IPS-18a (cell line): ENCODE measurements at regions not wholly inside any gene's neighbourhood (a gene's known extent, or its start where the extent isn't known, plus 50 kb on each side); places are given as distances from the start of the nearest gene placed in this dataset.

Experiments
- H3K27ac ChIP-seq: one replicate; pipeline ENCODE4 v1.5.1; 2013; ENCODE audit warnings: low read length
- H3K27me3 ChIP-seq: one replicate; pipeline ENCODE4 v1.6.1; 2013; ENCODE audit warnings: mild to moderate bottlenecking, low read length; ENCODE audit not compliant: control insufficient read depth, insufficient read depth
- H3K36me3 ChIP-seq: one replicate; pipeline ENCODE4 v1.6.1; 2013; ENCODE audit warnings: low read depth, low read length; ENCODE audit not compliant: control insufficient read depth
- H3K4me1 ChIP-seq: one replicate; pipeline ENCODE4 v1.6.1; 2013; ENCODE audit warnings: low read depth, low read length; ENCODE audit not compliant: control insufficient read depth
- H3K4me3 ChIP-seq: one replicate; pipeline ENCODE4 v1.5.1; 2013; ENCODE audit warnings: low read length
- H3K9ac ChIP-seq: one replicate; pipeline ENCODE4 v1.6.1; 2013; ENCODE audit warnings: mild to moderate bottlenecking, low read length, moderate library complexity
- H3K9me3 ChIP-seq: one replicate; pipeline ENCODE4 v1.6.1; 2013; ENCODE audit warnings: low read depth, low read length; ENCODE audit not compliant: control insufficient read depth

GRCh38 chr2:12096051-12096787 lies 349.8 kb downstream of the LPIN1 start:
- Histone ChIP-seq H3K4me1 (peaks cover 31% of the 10 kb centered on the region), H3K9me3 (no peaks in the 10 kb centered on the region), H3K27me3 (no peaks in the 10 kb centered on the region), H3K4me3 (peak overlapping the region; percentile 21), H3K27ac (no peak overlapping the region), H3K36me3 (no peaks in the 10 kb centered on the region), H3K9ac (no peak overlapping the region)

- Histone ChIP-seq H3K9ac (no peak overlapping the region), H3K36me3 (no peaks in the 10 kb centered on the region), H3K27me3 (no peaks in the 10 kb centered on the region), H3K27ac (no peak overlapping the region), H3K9me3 (no peaks in the 10 kb centered on the region), H3K4me1 (peaks cover 31% of the 10 kb centered on the region), H3K4me3 (peak overlapping the region; percentile 8)
Observed at GRCh38 chr2:12096788-12097449, 350.5 kb downstream of the LPIN1 start.

- no peak overlapping the region for H3K9ac ChIP-seq
- no peaks in the 10 kb centered on the region for H3K27me3 ChIP-seq
- H3K36me3 ChIP-seq: no peaks in the 10 kb centered on the region
- peaks cover 31% of the 10 kb centered on the region for H3K4me1 ChIP-seq
- H3K9me3 ChIP-seq: no peaks in the 10 kb centered on the region
- H3K4me3 ChIP-seq: no peak overlapping the region
- no peak overlapping the region for H3K27ac ChIP-seq
Observed at GRCh38 chr2:12097859-12098258, 351.4 kb downstream of the LPIN1 start.

GRCh38 chr2:12099374-12099773 lies 352.9 kb downstream of the LPIN1 start:
- Histone ChIP-seq H3K27ac (no peak overlapping the region), H3K4me3 (no peak overlapping the region), H3K4me1 (peaks cover 31% of the 10 kb centered on the region), H3K9me3 (no peaks in the 10 kb centered on the region), H3K27me3 (no peaks in the 10 kb centered on the region), H3K9ac (no peak overlapping the region), H3K36me3 (no peaks in the 10 kb centered on the region)

GRCh38 chr2:12102679-12103078 lies 356.2 kb downstream of the LPIN1 start:
- no peak overlapping the region for H3K4me3 ChIP-seq
- no peaks in the 10 kb centered on the region for H3K27me3 ChIP-seq
- no peaks in the 10 kb centered on the region for H3K36me3 ChIP-seq

GRCh38 chr2:12105180-12105579 lies 358.7 kb downstream of the LPIN1 start:
- no peak overlapping the region for H3K9ac ChIP-seq
- H3K9me3 ChIP-seq: no peaks in the 10 kb centered on the region
- peaks cover 4% of the 10 kb centered on the region for H3K4me1 ChIP-seq
- H3K4me3 ChIP-seq: no peak overlapping the region
- H3K27me3 ChIP-seq: no peaks in the 10 kb centered on the region
- H3K36me3 ChIP-seq: no peaks in the 10 kb centered on the region
- no peak overlapping the region for H3K27ac ChIP-seq

More at GRCh38 chr2:12102679-12103078, 356.2 kb downstream of the LPIN1 start:
- H3K9ac ChIP-seq: no peak overlapping the region
- H3K27ac ChIP-seq: no peak overlapping the region
- no peaks in the 10 kb centered on the region for H3K9me3 ChIP-seq
- peaks cover 6% of the 10 kb centered on the region for H3K4me1 ChIP-seq

GRCh38 chr2:12106440-12107080 lies 360.1 kb downstream of the LPIN1 start:
- no peaks in the 10 kb centered on the region for H3K27me3 ChIP-seq
- no peak overlapping the region for H3K27ac ChIP-seq
- H3K9ac ChIP-seq: no peak overlapping the region
- no peaks in the 10 kb centered on the region for H3K36me3 ChIP-seq
- H3K4me3 ChIP-seq: no peak overlapping the region
- H3K4me1 ChIP-seq: peaks cover 4% of the 10 kb centered on the region
- no peaks in the 10 kb centered on the region for H3K9me3 ChIP-seq

- no peaks in the 10 kb centered on the region for H3K9me3 ChIP-seq
- no peak overlapping the region for H3K9ac ChIP-seq
- no peaks in the 10 kb centered on the region for H3K36me3 ChIP-seq
- H3K27ac ChIP-seq: no peak overlapping the region
- H3K4me1 ChIP-seq: peaks cover 4% of the 10 kb centered on the region
- H3K27me3 ChIP-seq: no peaks in the 10 kb centered on the region
- no peak overlapping the region for H3K4me3 ChIP-seq
Observed at GRCh38 chr2:12107321-12107720, 360.9 kb downstream of the LPIN1 start.

- Histone ChIP-seq H3K27me3 (no peaks in the 10 kb centered on the region), H3K9ac (no peak overlapping the region), H3K36me3 (no peaks in the 10 kb centered on the region), H3K9me3 (no peaks in the 10 kb centered on the region), H3K27ac (no peak overlapping the region), H3K4me1 (peaks cover 4% of the 10 kb centered on the region), H3K4me3 (no peak overlapping the region)
Observed at GRCh38 chr2:12107939-12108338, 361.5 kb downstream of the LPIN1 start.

GRCh38 chr2:12109363-12110017 lies 363.1 kb downstream of the LPIN1 start:
- no peaks in the 10 kb centered on the region for H3K36me3 ChIP-seq
- H3K27me3 ChIP-seq: no peaks in the 10 kb centered on the region
- H3K27ac ChIP-seq: no peak overlapping the region
- H3K4me3 ChIP-seq: no peak overlapping the region
- peaks cover 4% of the 10 kb centered on the region for H3K4me1 ChIP-seq
- H3K9me3 ChIP-seq: no peaks in the 10 kb centered on the region
- no peak overlapping the region for H3K9ac ChIP-seq

GRCh38 chr2:12110074-12110473 lies 363.6 kb downstream of the LPIN1 start:
- Histone ChIP-seq H3K36me3 (no peaks in the 10 kb centered on the region), H3K9me3 (no peaks in the 10 kb centered on the region), H3K4me1 (peaks cover 4% of the 10 kb centered on the region), H3K4me3 (no peak overlapping the region), H3K9ac (no peak overlapping the region), H3K27me3 (no peaks in the 10 kb centered on the region), H3K27ac (no peak overlapping the region)
